GM19025 (cell line): ENCODE measurements at regions not wholly inside any gene's neighbourhood (a gene's known extent, or its start where the extent isn't known, plus 50 kb on each side); places are given as distances from the start of the nearest gene placed in this dataset.
"Not testable (repeated sequence)": the region's sequence is repeated elsewhere in the genome, so short reads cannot be mapped to it uniquely, and the experiment has no call there.

Experiments used
- ATAC-seq: cut with Tn5 transposase; IDR thresholded peaks from one replicate; pipeline ENCODE4 v1.9.1; 2021; ENCODE audit warnings: mild to moderate bottlenecking, low read depth, moderate library complexity; ENCODE audit not compliant: unreplicated experiment

GRCh38 chr1:185445594-185445993 lies 128.6 kb upstream of the IVNS1ABP start:
- no peak for ATAC-seq

- no peak for ATAC-seq
Measured at GRCh38 chr1:185444676-185445075, 127.6 kb upstream of the IVNS1ABP start.

DNA sequence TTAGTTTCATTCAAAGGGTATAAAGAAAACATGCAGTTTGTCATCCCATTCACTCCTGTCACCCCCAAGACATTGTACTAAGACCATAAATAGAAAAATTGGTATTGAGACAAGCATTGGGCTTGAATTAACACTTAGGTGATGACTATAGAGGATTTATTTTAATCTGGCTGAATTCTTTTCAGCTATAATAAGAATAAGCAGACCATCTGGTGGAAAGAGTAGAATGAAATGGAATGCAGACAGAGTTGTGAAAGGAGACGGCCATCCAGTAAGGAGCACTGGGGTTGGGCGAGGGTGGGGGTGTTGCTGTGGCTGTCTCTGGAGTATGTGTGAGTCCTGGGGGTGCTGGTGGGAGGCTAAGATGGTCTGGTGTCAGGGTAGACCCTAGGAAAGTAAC lies 125.0 kb upstream of the IVNS1ABP start:
- no peak for ATAC-seq

DNA sequence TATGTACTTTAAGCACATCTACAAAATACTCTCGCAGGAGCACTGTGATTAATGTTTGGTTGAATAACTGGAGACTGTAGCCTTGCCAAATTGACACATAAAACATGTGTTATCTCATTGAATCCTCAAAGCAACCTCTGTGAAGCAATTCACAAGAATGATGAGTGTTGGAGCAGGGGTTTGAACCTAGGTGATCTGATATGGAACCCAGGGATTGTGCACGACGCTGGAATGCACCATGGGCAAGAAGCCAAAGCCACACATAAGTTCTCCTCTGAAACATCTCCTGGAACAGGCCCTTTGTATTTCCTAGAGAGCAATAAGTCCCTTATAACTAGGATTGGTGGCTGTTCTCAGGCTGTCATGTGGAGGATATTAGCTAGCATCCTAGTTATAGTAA lies 124.6 kb upstream of the IVNS1ABP start:
- ATAC-seq: no peak

DNA sequence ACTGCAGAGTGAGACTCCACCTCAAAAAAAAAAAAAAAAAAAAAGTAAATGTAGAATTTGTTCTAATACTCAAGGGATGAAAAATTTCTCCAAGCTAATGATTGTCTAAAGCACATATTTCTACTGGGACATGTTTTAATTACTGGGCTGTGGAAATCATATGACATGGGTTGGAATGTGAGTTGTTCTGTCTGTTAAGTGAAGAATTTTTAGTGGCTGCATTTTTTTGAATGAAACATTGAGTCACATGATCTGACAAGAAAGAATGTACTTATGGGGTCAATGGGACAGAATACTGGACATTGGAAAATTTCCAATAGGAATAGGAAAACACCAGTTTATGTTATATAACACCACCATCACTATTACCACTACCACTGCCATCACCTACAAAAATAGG lies 123.8 kb upstream of the IVNS1ABP start:
- no peak for ATAC-seq

GRCh38 chr1:185439727-185440415 lies 122.8 kb upstream of the IVNS1ABP start:
- peak; percentile 76 for ATAC-seq

- no peak for ATAC-seq
Measured at GRCh38 chr1:185438936-185439335, 121.9 kb upstream of the IVNS1ABP start.

- no peak for ATAC-seq
Measured at GRCh38 chr1:185435696-185436379, 118.8 kb upstream of the IVNS1ABP start.

DNA sequence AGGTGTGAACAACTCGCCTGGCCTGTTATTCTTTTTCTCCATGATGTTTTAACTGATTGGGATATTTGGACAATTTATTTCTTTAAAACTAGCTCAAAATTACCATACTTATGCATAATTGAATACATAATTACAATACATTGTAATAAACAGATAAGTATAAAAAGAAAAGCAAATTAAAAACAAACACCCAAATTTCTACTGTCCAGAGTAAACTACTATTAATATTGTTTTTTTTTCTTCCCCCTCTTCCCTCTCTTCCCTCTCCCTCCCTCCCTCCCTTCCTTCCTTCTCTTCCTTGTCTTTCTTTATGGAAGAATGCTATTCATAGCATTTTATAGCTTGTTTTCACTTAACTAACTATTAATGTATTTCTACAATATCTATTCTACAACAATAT lies 117.7 kb upstream of the IVNS1ABP start:
- ATAC-seq: no peak

GRCh38 chr1:185433667-185434066 lies 116.6 kb upstream of the IVNS1ABP start:
- ATAC-seq: no peak

GRCh38 chr1:185432948-185433347 lies 115.9 kb upstream of the IVNS1ABP start:
- ATAC-seq: no peak

- ATAC-seq: no peak
Measured at GRCh38 chr1:185431612-185432011, 114.6 kb upstream of the IVNS1ABP start.

GRCh38 chr1:185429668-185430067 lies 112.6 kb upstream of the IVNS1ABP start:
- ATAC-seq: not testable (repeated sequence)

DNA sequence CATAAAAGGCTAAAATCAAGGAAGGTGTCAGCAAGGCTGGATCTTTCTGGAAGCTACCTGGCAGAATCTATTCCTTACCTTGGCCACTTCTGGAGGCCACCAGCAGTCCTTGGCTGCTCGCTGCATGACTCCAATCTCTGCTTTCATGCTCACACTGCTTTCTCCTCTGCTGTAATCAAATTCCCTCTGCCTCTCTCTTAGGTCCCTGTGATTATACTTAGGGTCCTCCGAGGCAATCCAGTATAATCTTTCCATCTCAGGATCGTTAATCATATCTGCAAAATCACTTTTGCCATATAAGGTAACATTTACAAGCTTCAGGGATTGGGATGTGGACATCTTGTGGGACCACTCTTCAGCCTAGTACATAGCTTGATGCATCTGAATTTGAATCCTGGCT lies 110.7 kb upstream of the IVNS1ABP start:
- ATAC-seq: no peak

- ATAC-seq: no peak
Measured at GRCh38 chr1:185427264-185427663, 110.2 kb upstream of the IVNS1ABP start.

DNA sequence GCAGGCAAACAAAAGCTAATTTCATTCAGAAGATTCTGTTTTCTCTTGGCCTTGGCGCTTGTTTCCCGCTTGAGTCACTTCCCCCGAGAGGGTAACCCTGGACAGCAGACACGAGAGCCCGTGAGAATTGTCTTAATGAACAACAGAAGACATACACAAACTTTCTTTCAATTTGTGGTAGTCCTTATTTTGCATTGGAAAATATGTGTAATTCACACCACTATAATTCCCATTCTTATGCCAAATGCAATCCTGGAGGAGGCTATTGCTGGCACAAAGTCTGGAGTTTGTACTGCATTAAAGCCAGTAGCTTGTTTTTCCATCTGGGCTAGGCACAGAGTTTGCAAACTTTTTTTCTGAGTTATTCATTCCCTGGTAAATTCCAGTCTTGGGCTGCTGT lies 109.8 kb upstream of the IVNS1ABP start:
- no peak for ATAC-seq

DNA sequence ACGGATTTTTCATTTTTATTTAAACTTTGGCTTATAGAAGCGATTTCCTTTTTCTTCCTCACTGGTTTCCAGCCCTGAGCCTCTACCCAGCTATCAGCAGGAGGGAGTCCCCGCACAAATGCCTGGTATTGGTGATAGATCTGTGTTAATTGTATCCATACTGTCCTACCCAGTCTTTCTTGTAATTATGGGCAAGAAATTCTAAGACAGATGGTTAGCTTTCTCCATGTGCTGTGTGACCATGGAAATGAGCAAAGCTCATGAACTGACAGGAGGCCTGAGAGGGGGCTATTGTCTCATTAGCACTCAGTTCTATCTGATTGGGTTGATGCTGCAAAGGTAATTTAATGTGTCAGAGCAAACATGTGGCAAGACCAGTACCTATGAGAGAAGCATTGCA lies 108.1 kb upstream of the IVNS1ABP start:
- ATAC-seq: no peak

- ATAC-seq: no peak
Measured at GRCh38 chr1:185421485-185422107, 104.6 kb upstream of the IVNS1ABP start.

- no peak for ATAC-seq
Measured at GRCh38 chr1:185420588-185421081, 103.6 kb upstream of the IVNS1ABP start.

DNA sequence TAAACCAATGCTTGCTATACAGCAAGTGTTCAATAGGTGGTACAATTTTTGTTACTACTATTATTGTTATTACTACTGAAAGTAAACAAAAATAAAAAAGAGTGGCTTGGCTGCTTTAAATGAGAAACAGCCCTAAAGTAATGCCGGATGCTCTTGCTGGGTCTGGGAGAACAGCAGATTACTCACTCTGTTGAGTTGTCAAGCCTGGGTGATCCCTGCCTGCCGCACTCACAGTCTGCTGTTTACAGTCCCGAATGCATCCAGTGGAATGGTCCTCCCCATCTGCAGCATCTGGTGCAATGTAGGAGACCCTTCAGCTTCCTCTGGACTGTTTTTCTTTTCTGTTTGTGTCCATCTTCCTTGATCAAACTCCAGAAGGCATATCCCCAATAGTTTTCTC lies 102.7 kb upstream of the IVNS1ABP start:
- ATAC-seq: no peak

DNA sequence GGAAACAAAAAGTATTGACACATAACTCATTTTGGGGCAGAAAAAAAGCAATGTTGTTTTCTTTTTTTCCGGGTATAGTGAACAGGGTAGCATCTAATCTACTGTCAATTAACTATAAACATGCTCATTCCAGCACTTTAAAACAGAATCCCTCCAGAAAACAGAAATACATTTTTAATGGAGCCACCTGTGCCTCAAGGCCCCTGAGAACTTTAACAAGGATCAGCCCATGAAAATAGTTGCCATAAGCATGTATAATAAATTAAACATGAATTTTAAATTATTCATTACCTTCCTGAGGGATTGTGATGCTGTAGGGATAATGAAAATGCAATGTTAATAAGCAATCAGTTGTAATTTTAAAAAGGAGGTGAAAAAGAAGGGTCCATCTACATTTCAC lies 101.4 kb upstream of the IVNS1ABP start:
- ATAC-seq: no peak
